ENCODE measurements at regions not wholly inside any gene's neighbourhood (a gene's known extent, or its start where the extent isn't known, plus 50 kb on each side); places are given as distances from the start of the nearest gene placed in this dataset.

GRCh38 chr5:105587963-105588662 lies 2025.5 kb upstream of the NUDT12 start:
- no peak overlapping the region for H3K27ac ChIP-seq (ENCODE audit: extremely low read depth, low read depth, low read length)
- TF ChIP-seq ZNF510 (tag by site-specific recombination; IDR thresholded peaks at IDR 0.05; ENCODE audit: insufficient replicate concordance) (no peak), EGR2 (tag by site-specific recombination; IDR thresholded peaks at IDR 0.05; ENCODE audit: low read depth) (no peak), ZXDB (tag by site-specific recombination; IDR thresholded peaks at IDR 0.05) (no peak), GLIS1 (tag by site-specific recombination; IDR thresholded peaks at IDR 0.05) (no peak), ZNF544 (tag by site-specific recombination; IDR thresholded peaks at IDR 0.05) (no peak), FEZF1 (tag by site-specific recombination; IDR thresholded peaks at IDR 0.05) (no peak), ZNF792 (tag by site-specific recombination; IDR thresholded peaks at IDR 0.05) (no peak), ZBTB49 (tag by site-specific recombination; IDR thresholded peaks at IDR 0.05; ENCODE audit: low read depth) (no peak), ZNF211 (tag by site-specific recombination; IDR thresholded peaks at IDR 0.05; ENCODE audit: low read depth) (no peak), ZNF548 (tag by site-specific recombination; IDR thresholded peaks at IDR 0.05) (no peak), ZNF26 (tag by site-specific recombination; IDR thresholded peaks at IDR 0.05) (no peak), ZNF221 (tag by site-specific recombination; IDR thresholded peaks at IDR 0.05; ENCODE audit: borderline replicate concordance) (no peak), AEBP2 (tag by site-specific recombination; IDR thresholded peaks at IDR 0.05; ENCODE audit: borderline replicate concordance) (no peak), PBX3 (CRISPR knock-in tag; IDR thresholded peaks at IDR 0.05) (no peak), ZNF645 (tag by site-specific recombination; IDR thresholded peaks at IDR 0.05) (no peak), ATF2 (tag by site-specific recombination; IDR thresholded peaks at IDR 0.05; ENCODE audit: low read depth) (no peak), IKZF3 (tag by site-specific recombination; IDR thresholded peaks at IDR 0.05) (no peak), ZNF37A (tag by site-specific recombination; IDR thresholded peaks at IDR 0.05) (no peak), PRDM10 (tag by site-specific recombination; IDR thresholded peaks at IDR 0.05) (no peak), SALL2 (tag by site-specific recombination; IDR thresholded peaks at IDR 0.05; ENCODE audit: borderline replicate concordance) (no peak)
- POLR2A ChIA-PET, result no interaction called here
- H3K9me3 ChIP-seq (ENCODE audit: control insufficient read depth, insufficient read depth, low read depth, low read length), result no peaks in the 10 kb centered on the region
- CTCF ChIA-PET, result no interaction called here
- H3K36me3 ChIP-seq (ENCODE audit: control insufficient read depth in 2 of 2, insufficient read depth in 1 of 2, low read length in 2 of 2), result no peaks in the 10 kb centered on the region
- no peak overlapping the region for H3K4me3 ChIP-seq (ENCODE audit: low read depth, low read length)
- H3K4me1 ChIP-seq (ENCODE audit: control insufficient read depth, insufficient read depth, low read length), result no peaks in the 10 kb centered on the region

Measured in HEK293 (cell line).